Activated CD4-positive, alpha-beta T cell treated with anti-CD3 and anti-CD28 coated beads for 1 hour (primary cell): ENCODE measurements at regions not wholly inside any gene's neighbourhood (a gene's known extent, or its start where the extent isn't known, plus 50 kb on each side); places are given as distances from the start of the nearest gene placed in this dataset.

ENCODE experiments used
- DNase-seq: peaks from one replicate; pipeline ENCODE4 v3.0.0-alpha.2; 2020

DNA sequence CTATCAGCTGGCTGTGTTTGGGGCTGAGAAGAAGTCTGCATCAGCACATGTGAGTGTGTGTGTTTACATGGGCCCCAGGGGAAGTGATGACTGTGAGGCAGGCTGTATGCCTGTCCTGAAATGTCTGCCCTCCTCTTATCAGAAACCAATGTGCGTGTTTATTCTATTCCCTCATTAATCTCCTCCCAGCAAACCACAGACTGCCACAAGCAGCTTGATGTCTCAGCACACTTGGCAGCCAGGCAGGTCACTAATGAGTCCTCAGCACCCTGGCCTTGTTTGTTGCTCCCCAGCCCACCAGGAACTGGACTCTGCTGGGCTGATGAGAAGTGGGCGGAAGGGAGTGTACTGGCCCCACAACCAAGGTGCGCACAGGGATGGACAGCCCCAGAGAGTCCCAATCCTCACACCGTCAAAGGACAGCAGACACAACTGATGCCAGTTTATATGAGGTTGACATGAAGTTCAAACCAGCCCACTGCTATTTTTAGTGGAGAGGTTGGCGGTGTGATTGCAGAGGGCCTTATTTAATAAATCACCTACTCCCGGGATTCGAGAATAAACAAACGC, 225.8 kb downstream of the ETS1 start:
- DNase-seq: no peak

DNA sequence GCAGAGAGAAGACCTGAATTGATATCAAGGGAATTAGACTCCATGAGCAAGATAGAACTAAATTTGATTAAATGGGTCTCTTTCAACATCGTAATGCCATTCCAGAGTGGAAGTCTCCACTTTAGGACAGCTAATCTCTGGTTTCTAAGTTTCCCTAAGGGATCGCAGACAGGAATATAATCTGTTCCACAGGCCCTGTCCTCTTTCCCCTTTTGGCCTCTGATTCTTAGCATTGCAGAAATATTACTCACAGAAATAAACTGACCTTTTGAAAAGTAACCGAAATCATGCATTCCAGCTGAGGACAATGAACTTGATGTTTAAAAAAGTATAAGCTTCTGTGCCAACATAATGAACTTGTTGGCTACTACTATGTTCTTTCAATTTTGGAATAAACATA, 227.8 kb downstream of the ETS1 start:
- no peak for DNase-seq

DNA sequence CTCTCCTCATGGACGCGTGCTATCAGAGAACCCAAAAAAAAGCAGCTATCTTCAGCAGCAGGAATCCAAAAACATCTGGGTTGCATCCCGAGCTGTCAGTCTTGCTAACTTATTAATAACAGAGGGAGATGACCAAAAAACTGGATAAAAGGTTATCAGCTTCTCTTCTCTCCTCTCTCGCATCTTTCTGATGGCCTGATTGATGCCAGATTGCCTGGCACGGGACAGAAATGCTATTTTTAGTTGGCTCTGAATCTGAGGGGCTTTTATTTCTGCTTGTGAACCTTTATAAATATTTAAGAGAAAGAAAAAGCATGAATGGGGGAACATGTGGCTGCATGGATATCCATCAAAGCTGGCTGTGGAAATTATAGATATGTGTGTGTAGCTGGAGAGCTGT, 230.3 kb downstream of the ETS1 start:
- no peak for DNase-seq

DNA sequence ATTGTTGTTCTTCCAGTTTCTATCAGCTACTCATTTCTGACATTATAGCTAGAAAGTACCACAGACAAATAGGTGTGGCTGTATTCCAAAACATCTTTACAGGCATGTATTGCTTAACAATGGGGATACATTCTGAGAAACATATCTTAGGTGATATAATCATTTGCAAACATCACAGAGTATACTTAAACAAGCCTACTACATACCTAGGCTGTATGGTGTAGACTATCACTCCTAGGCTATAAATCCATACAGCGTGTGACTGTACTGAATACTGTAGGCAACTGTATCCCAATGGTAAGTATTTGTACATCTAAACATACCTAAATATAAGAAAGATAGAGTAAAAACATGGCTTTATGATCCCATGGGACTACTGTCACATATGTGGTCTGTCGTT, 231.8 kb downstream of the ETS1 start:
- no peak for DNase-seq

DNA sequence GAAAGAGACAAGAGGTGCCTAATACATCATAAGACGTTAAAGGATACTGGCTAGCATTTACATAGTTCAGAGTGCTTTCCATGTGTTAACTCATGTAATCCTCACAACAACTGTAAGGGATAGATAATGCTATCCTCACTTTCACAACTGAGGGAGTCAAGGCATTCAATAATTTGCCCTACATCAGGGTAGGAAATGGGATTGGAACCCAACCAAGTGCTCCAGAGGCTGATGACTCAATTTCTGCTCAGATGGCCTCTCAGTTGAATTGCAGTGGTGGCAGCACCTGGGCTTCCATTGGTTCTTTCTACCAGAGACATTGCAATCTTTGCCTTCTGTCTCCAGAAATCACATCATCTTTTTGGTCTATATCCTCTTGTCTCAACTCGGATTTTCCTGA, 232.9 kb downstream of the ETS1 start:
- DNase-seq: no peak

DNA sequence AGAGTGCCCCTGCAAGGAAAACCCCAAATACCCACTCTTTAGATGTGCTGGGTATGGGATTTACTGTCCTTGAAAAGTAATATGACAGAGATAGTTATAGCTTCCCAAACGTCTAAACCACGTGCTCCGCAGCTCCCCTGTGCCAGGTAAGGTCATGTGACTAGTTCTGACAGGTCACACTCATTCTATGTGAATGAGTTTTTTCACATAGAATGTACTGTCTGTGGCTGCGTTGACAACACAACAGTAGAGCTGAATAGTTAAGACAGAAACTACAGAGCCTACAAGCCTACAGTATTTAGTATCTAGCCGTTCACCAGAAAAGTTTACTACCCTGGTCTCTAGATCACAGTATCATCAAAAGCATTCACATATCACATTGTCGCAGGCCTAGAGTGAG, 236.2 kb downstream of the ETS1 start:
- DNase-seq: no peak

DNA sequence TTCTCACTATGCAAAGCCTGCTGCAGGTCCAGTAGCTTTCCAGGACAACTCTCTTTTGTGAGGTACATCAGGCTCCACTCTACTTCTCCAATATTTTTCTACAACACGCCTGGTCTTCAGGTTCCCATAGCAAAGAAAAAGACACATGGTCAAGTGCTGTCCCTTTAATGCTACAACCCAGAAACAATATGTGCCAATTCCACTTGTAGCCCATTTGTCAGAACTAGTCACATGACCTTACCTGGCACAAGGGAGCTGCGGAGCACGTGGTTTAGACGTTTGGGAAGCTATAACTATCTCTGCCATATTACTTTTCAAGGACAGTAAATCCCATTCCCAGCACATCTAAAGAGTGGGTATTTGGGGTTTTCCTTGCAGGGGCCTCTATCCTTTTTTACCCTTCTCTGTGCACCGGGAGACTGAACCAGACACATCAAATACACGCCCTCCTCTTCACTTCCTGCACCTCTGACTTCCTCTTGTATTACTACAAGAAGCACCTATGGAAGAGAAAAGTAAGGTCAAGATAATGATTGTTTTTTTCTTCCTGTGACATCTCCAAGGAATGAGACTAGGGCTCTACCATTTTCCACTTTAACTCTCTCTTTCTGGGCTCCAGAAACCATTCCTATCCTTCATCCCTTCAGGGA, 237.6 kb downstream of the ETS1 start:
- DNase-seq: no peak

DNA sequence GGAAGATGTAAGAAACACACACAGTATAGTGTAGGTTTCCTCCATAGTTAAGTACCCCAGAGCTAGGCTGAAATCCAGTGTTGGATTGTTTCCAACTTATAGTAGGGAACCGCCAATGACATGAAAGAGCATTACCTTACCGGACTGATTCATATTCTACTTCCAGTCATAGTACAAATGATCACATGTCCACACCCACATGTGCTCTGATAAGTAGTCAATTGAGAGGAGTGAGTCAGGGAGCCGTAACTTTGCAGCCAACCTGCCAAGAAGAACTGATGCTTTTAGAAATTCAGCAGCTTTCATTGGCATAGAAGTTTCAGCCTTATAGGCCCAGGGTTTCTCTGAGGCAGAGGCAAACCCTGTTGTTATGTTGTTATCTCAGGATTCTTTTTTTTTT, 240.6 kb downstream of the ETS1 start:
- DNase-seq: no peak

DNA sequence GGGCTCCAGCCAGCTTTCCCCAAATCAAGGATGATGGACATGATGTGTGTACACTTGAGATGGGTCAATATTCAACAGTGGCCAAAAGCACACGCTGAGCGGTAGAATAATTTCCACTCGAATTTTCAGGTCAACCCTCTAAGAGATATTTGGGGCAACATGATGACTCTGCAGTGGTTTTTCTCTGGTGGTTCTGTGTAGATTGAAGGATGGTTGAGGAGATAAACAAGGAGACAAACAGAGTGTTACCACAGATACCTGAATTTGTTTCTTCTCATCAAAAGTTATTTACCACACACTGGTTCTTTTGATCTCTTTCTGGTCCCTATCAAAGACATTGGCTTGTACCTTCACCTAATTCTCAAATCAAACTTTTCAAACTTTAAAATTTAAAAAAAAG, 242.0 kb downstream of the ETS1 start:
- no peak for DNase-seq

DNA sequence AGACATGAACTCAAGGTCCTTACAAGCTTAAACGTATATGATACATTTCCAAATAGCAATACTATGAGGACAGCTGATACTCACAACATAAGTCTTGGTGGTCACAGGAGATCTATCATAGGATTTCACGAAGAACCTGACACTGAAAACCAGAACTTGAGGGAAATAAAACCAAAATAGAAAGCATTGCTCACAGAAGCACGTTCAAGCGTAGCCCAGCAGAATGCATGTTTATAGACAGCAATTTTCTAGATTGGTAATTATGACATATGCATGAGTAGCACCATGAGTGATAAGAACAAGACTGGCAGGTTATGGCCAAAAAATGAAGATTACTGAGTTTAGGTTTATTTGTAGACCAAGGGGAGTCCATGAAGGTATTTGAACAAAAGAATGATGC, 243.5 kb downstream of the ETS1 start:
- no peak for DNase-seq

DNA sequence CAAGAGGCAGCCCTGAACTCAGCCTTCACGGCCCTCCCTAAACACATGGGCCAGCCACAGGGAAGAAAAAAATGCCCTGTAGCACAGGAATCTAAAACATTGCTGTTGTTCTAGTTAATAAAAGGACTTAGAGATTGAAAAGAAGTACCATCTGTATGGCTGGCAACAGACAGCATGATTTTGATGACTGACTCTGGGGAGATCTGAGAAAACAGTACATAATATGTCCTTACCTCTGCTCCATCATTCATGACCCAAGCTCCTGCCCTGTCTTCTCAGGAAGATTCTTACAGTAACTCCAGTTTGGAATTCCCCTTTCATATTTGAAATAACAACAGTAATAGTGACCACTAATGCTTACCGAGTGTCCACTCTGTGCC, 244.2 kb downstream of the ETS1 start:
- no peak for DNase-seq

DNA sequence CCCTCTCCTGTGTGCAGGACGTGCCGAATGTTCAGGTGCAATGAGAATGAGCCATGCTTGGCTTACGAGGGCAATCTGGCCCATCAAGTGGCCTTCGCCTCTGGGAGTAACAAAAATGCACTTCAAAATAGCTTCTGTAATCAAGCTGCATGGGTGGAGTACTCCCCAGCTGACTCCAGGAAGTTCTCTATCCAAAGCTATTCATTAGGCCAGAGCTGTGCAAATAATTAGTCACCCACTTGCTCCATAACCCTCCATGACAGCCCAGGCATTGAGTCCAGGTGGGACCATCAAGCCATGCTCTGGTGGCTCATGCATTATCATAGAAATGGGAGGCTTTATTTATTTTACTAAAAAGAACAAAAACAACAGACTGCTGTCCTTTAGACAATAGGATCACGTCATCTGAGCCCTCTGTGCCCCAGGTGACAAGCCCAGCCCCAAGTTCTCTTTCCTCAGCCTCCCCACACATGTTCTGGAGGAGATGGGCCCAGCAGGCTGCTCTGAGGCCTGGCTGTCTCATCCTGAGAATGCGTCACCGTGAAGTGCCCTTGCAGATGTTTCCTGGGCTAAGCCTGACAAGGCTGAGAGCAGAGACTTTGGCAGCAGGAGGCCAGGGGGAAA, 244.7 kb downstream of the ETS1 start:
- DNase-seq: peak; percentile 50

DNA sequence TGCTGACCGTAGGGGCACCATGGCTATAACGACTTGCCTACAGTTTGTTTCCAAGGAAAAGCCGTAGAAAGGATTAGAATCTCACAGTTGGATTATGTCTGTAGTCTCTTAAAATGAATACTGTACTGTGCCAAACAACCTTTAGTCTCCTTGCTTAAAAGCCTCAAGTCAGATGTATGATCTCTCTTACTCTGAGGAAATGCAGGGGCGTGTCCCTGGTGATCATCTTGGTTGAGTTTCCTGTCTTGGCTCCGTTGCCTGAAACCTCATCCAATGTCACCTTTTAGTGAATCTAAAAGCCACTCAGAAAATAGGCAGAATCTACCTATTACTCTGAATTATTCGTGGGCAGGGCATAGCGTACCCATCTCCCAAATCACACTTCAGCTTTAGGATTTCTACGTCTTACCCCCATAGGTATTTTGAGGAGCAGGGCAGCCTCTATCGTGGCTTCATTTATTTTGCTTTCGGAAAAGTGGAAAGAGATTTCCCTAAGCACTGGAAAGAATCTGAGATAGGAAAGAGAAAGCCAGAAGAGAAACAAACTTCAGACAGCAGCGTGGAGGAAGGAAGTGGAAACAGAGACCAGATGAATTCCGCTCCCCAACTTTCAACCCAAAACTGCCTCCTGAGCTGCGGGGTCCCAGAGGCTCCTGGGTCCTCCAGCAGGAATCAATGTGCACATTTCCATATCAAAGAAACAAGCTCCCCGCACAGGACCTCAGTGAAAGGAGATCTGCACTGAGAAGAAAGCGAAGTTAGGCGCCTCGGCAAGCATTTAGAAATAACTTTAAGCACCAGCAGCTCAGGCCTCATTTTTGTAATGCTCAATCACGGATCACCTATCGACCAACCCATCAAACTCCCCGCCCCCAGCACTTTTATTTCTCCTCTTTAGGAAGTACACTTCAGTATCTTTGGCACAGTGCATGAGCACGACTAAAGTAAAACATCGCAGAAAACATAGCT, 245.8 kb downstream of the ETS1 start:
- peak; percentile 38 for DNase-seq

DNA sequence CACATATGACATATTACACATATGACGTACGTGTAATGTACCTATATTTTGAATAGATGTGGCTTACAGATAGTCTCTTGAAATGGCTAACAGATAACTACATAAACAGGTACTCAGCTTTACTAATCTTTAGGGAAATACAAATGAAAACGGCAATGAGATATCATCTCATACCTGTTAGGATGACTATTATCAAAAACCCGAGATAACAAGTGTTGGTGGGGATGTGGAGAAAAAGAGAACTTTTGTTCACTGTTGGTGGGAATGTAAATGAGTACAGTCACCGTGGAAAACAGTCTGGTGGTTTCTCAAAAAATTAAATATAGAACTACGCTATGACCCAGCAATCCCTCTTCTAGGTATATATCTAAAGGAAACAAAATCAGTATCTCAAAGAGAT, 247.6 kb downstream of the ETS1 start:
- no peak for DNase-seq

DNA sequence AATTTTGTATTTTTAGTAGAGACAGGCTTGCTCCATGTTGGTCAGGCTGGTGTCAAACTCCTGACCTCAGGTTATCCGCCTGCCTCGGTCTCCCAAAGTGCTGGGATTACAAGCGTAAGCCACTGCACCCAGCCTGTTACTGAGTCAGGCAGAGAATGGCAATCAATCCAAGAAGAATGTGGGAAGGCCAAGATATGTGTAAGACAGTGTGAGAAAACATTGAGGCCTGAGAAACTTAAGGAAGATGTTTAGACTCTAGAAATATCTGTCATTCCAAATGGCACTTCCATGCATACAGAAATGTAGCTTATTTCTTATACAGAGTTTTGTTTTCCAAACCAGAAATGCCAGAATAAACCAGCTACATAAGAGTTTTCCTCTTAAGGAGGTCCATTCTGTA, 248.5 kb downstream of the ETS1 start:
- no peak for DNase-seq

DNA sequence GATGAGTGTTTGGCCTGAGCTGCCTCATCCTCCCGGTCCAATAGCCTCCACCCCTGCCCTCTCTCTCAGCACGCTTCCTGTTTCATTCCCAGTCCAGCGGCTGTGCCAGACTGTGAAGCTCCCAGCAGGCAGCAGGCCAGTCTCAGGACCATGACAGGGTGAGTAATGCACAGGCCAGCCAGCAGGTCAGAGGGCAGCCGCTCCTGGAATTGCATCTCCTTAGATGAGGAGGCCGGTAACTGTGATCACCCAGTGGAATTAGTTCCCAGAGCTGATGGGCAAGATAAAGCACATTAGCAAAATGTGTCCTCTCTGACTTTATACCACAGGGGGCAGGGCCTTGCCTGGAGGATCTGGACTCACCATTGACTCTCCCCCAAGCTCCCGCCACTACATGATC, 251.2 kb downstream of the ETS1 start:
- no peak for DNase-seq

DNA sequence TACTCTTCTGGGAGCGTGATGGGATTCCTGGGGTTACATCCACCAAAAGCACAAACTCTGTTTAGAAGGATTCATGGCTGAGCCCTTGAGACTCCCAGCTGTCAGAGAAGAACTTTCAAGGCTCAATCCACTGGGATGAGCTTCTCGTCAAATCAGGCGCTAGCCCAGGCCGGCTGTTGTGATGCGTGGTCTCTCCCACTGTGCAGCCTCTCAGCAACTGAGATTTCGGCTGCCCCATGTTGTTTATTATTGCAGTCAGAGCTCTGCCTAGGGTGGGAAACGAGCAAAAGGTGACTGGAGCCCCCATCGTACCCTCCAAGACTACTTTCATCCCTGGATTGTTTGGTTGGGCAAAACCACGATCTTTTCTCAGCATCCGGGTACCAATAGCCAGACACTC, 251.6 kb downstream of the ETS1 start:
- DNase-seq: no peak

DNA sequence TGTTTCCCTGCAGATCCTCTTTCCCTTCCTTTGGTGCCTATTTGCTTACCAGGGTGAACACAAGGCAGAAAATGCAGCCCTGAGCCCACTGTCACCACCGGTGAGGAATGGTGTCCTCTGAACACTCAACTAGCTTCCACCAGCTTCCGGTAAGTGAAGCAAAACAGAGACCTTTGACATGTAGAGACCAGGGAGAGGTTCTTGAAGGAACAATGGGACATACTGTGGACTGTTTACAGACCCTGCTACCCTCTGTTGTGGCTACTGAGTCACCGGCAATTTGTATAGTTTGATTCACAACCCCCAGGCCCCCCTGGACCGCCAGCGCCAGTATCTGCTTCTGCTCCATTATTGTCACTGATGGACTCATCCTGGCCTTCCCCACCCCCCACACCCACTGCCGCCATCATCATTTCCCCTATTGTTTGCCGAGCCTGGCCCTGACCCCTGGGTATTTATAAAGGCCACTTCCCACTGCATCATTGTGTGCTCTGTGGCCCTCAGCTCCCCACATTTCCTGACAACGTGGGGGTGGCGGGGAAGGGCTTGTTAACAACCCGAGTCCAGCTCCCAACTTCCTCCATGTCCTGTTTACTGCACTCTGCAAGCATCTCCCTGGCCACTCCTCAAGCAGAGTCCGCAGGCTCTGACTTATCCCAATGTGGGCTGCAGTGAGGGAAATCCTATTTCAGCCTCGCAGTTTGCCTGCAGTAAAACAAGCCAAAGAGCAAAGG, 252.9 kb downstream of the ETS1 start:
- DNase-seq: no peak

DNA sequence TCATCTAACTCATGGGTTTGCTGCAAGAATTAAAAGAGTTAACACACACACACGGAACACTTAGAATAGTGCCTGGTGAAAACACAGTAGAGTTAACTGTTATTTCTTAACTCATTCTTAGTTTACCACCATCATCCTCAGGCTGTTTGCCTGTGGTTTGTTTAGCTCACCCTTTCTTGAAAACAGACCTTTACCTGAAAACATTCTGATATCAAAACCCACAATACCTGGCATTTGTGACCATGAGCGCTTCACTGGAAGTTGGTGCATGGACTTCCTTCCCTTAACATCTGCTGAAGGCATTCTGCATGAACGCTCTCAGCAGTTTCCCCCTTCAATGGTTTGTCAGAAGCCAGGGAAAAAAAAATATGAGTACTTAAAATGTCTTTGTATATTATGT, 256.0 kb downstream of the ETS1 start:
- DNase-seq: no peak

DNA sequence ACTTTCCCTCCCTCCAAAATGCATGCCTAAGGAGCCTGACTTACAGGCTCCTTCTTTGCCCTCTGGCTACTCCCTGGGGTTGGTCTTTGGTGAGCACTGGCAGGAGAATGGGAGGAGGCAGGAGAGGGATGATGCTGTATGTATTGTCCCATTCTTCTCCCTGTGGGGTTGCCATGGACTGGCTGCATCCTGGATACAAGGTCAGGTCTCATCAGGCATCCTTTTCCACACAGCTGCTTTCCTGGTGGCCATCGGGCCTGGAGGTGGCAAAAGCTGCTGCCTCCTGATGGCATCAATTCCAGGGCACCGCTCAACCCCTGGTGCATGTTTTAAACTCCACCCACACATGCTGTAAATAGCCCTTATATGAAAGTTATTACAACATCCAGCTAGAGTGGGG, 257.2 kb downstream of the ETS1 start:
- no peak for DNase-seq

DNA sequence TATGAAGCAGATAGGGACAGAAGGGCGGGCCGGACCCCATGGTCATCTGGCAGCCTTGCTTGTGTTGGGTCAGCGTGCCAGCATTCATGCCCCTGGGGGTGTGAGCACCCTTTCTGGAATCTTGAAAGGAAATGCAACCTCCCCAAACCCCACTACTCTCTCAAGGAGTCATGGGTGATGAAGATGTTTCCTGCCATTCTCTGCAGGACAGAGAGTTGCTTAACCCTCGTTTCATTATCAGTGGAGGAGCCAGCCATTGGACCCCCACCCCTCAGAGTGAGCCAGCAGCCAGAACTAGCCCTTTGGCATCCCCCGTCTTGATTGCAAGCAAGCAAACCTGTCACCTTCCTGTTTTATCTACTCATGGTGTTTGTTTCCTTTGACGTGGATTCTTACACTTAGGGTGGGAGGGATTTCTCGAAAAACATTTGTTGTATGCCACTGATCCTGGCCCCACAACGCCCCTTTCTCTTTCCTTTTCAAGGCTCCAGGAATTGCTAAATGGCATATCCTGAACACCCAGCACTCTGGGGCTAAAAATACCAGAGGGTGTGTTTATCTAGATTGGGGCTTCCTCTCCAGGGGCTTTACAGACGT, 258.3 kb downstream of the ETS1 start:
- no peak for DNase-seq

DNA sequence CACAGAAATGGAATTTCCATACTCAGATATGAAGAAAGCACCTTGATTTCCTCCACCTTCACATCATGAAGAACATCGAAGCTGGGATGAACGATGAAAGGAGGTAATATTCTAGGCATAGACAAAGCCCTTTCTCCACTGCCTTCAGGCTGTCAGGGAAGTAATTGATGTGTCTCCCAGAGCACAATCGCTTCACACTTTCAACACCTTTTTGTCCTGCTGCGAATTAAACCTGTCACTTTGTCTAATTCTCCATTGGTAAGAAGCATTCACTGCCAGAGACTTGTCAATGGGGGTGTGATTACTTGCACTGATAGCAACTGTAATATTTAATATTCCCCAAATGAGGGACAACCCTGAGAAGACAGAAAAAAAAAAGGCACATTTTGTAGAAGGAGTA, 260.1 kb downstream of the ETS1 start:
- DNase-seq: no peak

DNA sequence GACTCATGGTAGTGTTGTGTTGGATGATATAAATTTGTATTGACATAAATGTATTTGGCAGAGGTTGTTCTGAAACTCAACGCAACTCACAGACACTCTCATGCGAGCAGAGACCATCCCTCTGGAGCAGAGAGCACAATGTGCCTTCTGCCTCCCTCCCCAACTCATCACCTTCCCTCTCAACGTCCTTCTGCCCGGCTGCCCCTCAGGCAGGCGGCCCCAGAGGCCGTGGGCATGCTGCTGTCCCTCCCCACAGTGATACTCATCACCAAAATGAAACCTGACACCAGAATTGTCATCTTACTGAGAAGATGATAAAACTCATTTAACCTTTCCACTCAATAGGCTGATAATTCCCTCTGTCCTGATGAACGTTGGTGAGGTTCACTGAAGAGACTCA, 260.6 kb downstream of the ETS1 start:
- no peak for DNase-seq
